ENCODE measurements at regions not wholly inside any gene's neighbourhood (a gene's known extent, or its start where the extent isn't known, plus 50 kb on each side); places are given as distances from the start of the nearest gene placed in this dataset.
"Not testable (repeated sequence)": the region's sequence is repeated elsewhere in the genome, so short reads cannot be mapped to it uniquely, and the experiment has no call there.

- Mint-ChIP-seq H3K27ac (no peak overlapping the region), H3K9me3 (ENCODE audit: low read depth) (no peaks in the 10 kb centered on the region), H3K36me3 (ENCODE audit: low read depth) (no peaks in the 10 kb centered on the region), H3K27me3 (no peaks in the 10 kb centered on the region), H3K4me1 (no peaks in the 10 kb centered on the region), H3K4me3 (no peak overlapping the region)
- DNase-seq (no peak), ATAC-seq (no peak)
- intact Hi-C loops (cut with DNase I, micrococcal nuclease) = no loop called here
- ChIA-PET POLR2A (no interaction called here), CTCF (no interaction called here)
These were observed 216.9 kb downstream of the DEPDC1B start for GRCh38 chr5:60483050-60483449.

- no peak for DNase-seq
- Mint-ChIP-seq H3K9me3 (ENCODE audit: low read depth) (no peaks in the 10 kb centered on the region), H3K27me3 (no peaks in the 10 kb centered on the region), H3K4me3 (no peak overlapping the region), H3K4me1 (no peaks in the 10 kb centered on the region), H3K36me3 (ENCODE audit: low read depth) (no peaks in the 10 kb centered on the region), H3K27ac (no peak overlapping the region)
- no peak for ATAC-seq
- ChIA-PET CTCF (no interaction called here), POLR2A (no interaction called here)
- intact Hi-C loops (cut with DNase I, micrococcal nuclease) = no loop called here
These were observed 217.7 kb downstream of the DEPDC1B start for GRCh38 chr5:60482301-60482700.

DNA sequence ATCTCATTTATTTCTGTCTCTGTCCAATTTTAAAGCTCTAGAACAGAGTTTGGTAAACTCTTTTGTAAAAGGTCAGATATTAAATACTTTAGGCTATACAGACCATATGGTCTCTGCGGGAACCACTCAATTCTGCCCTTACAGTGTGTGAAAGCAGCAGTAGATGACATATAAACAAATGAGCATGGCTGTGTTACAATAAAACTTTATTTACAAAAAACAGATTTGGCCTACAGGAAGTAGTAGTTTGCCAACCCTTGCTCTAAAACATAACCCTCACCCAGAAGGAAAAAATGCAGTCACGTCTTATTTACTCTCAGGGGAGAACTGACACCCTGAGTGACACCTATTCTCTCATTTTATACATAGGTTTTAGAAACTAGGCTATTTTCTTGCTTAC, 220.4 kb downstream of the DEPDC1B start:
- Mint-ChIP-seq H3K4me3 (no peak overlapping the region), H3K27ac (no peak overlapping the region), H3K27me3 (no peaks in the 10 kb centered on the region), H3K36me3 (ENCODE audit: low read depth) (no peaks in the 10 kb centered on the region), H3K4me1 (no peaks in the 10 kb centered on the region), H3K9me3 (ENCODE audit: low read depth) (no peaks in the 10 kb centered on the region)
- ATAC-seq = no peak
- CTCF ChIA-PET = no interaction called here
- POLR2A ChIA-PET = no interaction called here
- DNase-seq = no peak
- intact Hi-C loops (cut with DNase I, micrococcal nuclease) = no loop called here

- Mint-ChIP-seq H3K27me3 (no peaks in the 10 kb centered on the region), H3K27ac (no peak overlapping the region), H3K36me3 (ENCODE audit: low read depth) (no peaks in the 10 kb centered on the region), H3K4me3 (no peak overlapping the region), H3K9me3 (ENCODE audit: low read depth) (no peaks in the 10 kb centered on the region), H3K4me1 (no peaks in the 10 kb centered on the region)
- CTCF ChIA-PET = no interaction called here
- intact Hi-C loops (cut with DNase I, micrococcal nuclease) = no loop called here
- ATAC-seq (no peak), DNase-seq (no peak)
- POLR2A ChIA-PET = interaction anchor here (0.6 kb wide), 1 partner anchor 237 kb away, joined by 5 read pairs; no protein-coding TSS in a partner anchor
These were observed 222.1 kb downstream of the DEPDC1B start for GRCh38 chr5:60477849-60478248.

DNA sequence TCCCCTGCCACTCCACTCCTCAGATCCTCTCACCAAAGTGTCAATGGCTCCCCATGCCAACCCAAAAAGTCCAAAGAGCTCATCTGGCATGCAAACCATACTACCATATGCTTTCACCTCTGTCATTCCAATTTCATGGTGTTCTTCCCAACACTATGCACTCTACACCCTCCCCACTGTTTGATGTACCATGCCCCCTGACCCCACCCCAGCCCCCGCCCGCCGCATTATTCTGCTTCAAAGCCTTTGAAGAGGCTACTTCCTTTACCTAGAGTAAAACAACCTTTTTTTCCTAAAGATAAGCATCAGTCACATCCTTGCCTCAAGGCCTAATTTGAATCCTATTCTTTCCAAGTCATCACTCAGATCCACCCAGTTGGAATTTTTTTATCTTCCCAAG, 226.3 kb downstream of the DEPDC1B start:
- Mint-ChIP-seq H3K27ac (no peak overlapping the region), H3K36me3 (ENCODE audit: low read depth) (no peaks in the 10 kb centered on the region), H3K4me3 (no peak overlapping the region), H3K9me3 (ENCODE audit: low read depth) (no peaks in the 10 kb centered on the region), H3K4me1 (no peaks in the 10 kb centered on the region), H3K27me3 (peaks cover 2% of the 10 kb centered on the region)
- DNase-seq = no peak
- ChIA-PET POLR2A (no interaction called here), CTCF (no interaction called here)
- no peak for ATAC-seq
- intact Hi-C loops (cut with DNase I, micrococcal nuclease) = no loop called here

- H3K27me3 Mint-ChIP-seq; POLR2A ChIA-PET; H3K4me3 Mint-ChIP-seq; H3K4me1 Mint-ChIP-seq; H3K36me3 Mint-ChIP-seq (ENCODE audit: low read depth); ATAC-seq; H3K27ac Mint-ChIP-seq; DNase-seq; intact Hi-C loops (cut with DNase I, micrococcal nuclease); H3K9me3 Mint-ChIP-seq (ENCODE audit: low read depth): not testable (repeated sequence)
- CTCF ChIA-PET = interaction anchor here (0.6 kb wide), 1 partner anchor 36 kb away, joined by 3 read pairs; no protein-coding TSS in a partner anchor
These were observed 226.9 kb downstream of the DEPDC1B start for GRCh38 chr5:60473027-60473426.

- H3K4me1 Mint-ChIP-seq = no peaks in the 10 kb centered on the region
- ChIA-PET CTCF (interaction anchor here (1.2 kb wide), 1 partner anchor 17 kb away, joined by 3 read pairs; no protein-coding TSS in a partner anchor), POLR2A (no interaction called here)
- H3K9me3 Mint-ChIP-seq (ENCODE audit: low read depth) = no peaks in the 10 kb centered on the region
- no peak for DNase-seq
- no peak overlapping the region for H3K27ac Mint-ChIP-seq
- intact Hi-C loops (cut with DNase I, micrococcal nuclease) = no loop called here
- no peaks in the 10 kb centered on the region for H3K36me3 Mint-ChIP-seq (ENCODE audit: low read depth)
- no peak for ATAC-seq
- H3K4me3 Mint-ChIP-seq = no peak overlapping the region
- H3K27me3 Mint-ChIP-seq = peaks cover 2% of the 10 kb centered on the region
These were observed 229.1 kb downstream of the DEPDC1B start for GRCh38 chr5:60470881-60471280.

DNA sequence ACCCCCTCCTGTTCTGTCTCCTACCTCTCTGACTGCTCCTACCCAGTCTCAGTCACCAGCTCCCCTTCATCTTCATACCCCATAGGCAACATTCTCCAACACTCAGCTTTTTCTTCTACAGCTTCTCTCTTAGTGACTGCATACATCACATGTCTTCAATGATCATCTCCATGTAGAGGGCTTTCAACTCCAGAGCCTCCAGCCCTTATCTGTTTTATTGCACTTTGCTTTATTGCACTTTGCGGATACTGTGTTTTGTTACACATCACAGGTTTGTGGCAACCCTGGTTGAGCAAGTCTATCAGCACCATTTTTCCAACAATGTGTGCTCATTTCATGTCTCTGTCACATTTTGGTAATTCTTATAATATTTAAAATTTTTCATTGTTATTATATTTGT, 230.7 kb downstream of the DEPDC1B start:
- Mint-ChIP-seq H3K4me1 (no peaks in the 10 kb centered on the region), H3K4me3 (no peak overlapping the region), H3K27ac (no peak overlapping the region), H3K9me3 (ENCODE audit: low read depth) (no peaks in the 10 kb centered on the region), H3K27me3 (peaks cover 2% of the 10 kb centered on the region), H3K36me3 (ENCODE audit: low read depth) (no peaks in the 10 kb centered on the region)
- ChIA-PET POLR2A (no interaction called here), CTCF (no interaction called here)
- DNase-seq = no peak
- no peak for ATAC-seq
- intact Hi-C loops (cut with DNase I, micrococcal nuclease) = no loop called here

GRCh38 chr5:60463179-60463868, 236.6 kb downstream of the DEPDC1B start:
- Mint-ChIP-seq H3K4me3 (no peak overlapping the region), H3K36me3 (ENCODE audit: low read depth) (no peaks in the 10 kb centered on the region), H3K9me3 (ENCODE audit: low read depth) (no peaks in the 10 kb centered on the region), H3K27ac (no peak overlapping the region), H3K27me3 (no peaks in the 10 kb centered on the region), H3K4me1 (no peaks in the 10 kb centered on the region)
- POLR2A ChIA-PET = no interaction called here
- DNase-seq (no peak), ATAC-seq (no peak)
- CTCF ChIA-PET = no interaction called here
- intact Hi-C loops (cut with DNase I, micrococcal nuclease) = no loop called here

DNA sequence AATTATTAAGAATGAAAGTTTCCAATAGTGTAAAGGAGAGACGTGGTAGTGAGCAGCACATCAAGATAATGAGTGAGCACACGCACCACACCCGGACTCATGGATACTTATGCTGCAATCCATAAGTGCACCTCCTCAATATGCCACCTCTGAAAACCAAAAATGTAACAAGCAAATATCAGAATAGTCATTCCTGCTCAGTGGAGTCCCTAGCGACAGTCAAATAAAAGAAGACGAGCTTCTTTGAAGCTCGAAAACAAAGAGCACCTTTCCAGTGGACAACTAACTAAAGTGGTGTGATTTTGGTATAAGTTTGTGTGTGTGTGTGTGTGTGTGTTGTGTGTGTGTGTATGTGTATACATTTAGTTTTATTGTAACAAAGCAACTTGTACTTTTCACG, 241.3 kb downstream of the DEPDC1B start:
- Mint-ChIP-seq H3K4me1 (no peaks in the 10 kb centered on the region), H3K27me3 (no peaks in the 10 kb centered on the region), H3K36me3 (ENCODE audit: low read depth) (no peaks in the 10 kb centered on the region), H3K9me3 (ENCODE audit: low read depth) (no peaks in the 10 kb centered on the region), H3K4me3 (no peak overlapping the region), H3K27ac (no peak overlapping the region)
- ChIA-PET CTCF (no interaction called here), POLR2A (no interaction called here)
- intact Hi-C loops (cut with DNase I, micrococcal nuclease) = no loop called here
- ATAC-seq = no peak
- DNase-seq = no peak

- DNase-seq (no peak), ATAC-seq (no peak)
- Mint-ChIP-seq H3K36me3 (ENCODE audit: low read depth) (no peaks in the 10 kb centered on the region), H3K27me3 (no peaks in the 10 kb centered on the region), H3K27ac (no peak overlapping the region), H3K4me3 (no peak overlapping the region), H3K9me3 (ENCODE audit: low read depth) (no peaks in the 10 kb centered on the region), H3K4me1 (no peaks in the 10 kb centered on the region)
- POLR2A ChIA-PET = interaction anchor here (1.0 kb wide), 1 partner anchor 394 kb away, joined by 3 read pairs; no protein-coding TSS in a partner anchor
- CTCF ChIA-PET = interaction anchor here (0.8 kb wide), 2 partner anchors 24 to 215 kb away, joined by 3 read pairs; no protein-coding TSS in a partner anchor
- intact Hi-C loops (cut with DNase I, micrococcal nuclease) = no loop called here
These were observed 242.7 kb downstream of the DEPDC1B start for GRCh38 chr5:60457233-60457632.

DNA sequence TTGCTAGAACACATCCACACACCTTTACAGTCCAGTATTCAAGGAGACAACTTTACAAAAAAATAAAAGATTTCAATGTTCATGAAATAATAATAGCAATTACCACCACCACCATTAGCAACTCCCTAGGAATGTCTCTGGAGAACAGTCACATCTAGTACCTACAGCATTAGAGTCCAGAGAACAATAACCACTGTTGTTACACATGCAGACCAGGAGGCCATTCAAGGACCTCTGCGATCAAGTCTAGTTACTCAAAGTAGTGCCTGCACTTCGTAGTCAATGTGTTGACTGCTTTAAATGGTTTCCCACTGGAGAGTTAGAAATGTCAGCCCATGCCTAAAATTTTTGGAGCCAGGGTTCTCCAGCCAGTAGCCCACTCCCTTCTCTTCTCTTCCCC, 244.4 kb downstream of the DEPDC1B start:
- intact Hi-C loops (cut with DNase I, micrococcal nuclease) = no loop called here
- DNase-seq = no peak
- no peak overlapping the region for H3K27ac Mint-ChIP-seq
- no peaks in the 10 kb centered on the region for H3K27me3 Mint-ChIP-seq
- POLR2A ChIA-PET = no interaction called here
- H3K9me3 Mint-ChIP-seq (ENCODE audit: low read depth) = no peaks in the 10 kb centered on the region
- H3K4me3 Mint-ChIP-seq = no peak overlapping the region
- H3K4me1 Mint-ChIP-seq = no peaks in the 10 kb centered on the region
- CTCF ChIA-PET = no interaction called here
- H3K36me3 Mint-ChIP-seq (ENCODE audit: low read depth) = no peaks in the 10 kb centered on the region
- no peak for ATAC-seq

Data from activated CD4-positive, alpha-beta T cell treated with anti-CD3 and anti-CD28 coated beads for 36 hours (primary cell).